Stomach (tissue), 4 donors: ENCODE measurements at regions not wholly inside any gene's neighbourhood (a gene's known extent, or its start where the extent isn't known, plus 50 kb on each side); places are given as distances from the start of the nearest gene placed in this dataset.

Experiments
- CTCF ChIP-seq, 7 experiments: fragments of 450-650 bp in 4 of 7; fragments of 200-600 bp in 3 of 7; sonication (generic) in 3 of 7; IDR thresholded peaks; one replicate each; pipeline ENCODE4 v1.5.1; 2016 to 2019; ENCODE audit warnings: antibody characterized with exemption in 7 of 7, control low read depth in 2 of 7, mild to moderate bottlenecking in 1 of 7
- EP300 ChIP-seq: sonication (generic); formaldehyde crosslinking; IDR thresholded peaks from one replicate; pipeline ENCODE4 v1.6.1; 2017; ENCODE audit warnings: antibody characterized with exemption

GRCh38 chr11:71201231-71201630 is 51.1 kb downstream of the SHANK2 start:
- TF ChIP-seq CTCF (IDR thresholded peaks at IDR 0.05) (no peak), EP300 (no peak)
